HG03432 (cell line): ENCODE measurements at regions not wholly inside any gene's neighbourhood (a gene's known extent, or its start where the extent isn't known, plus 50 kb on each side); places are given as distances from the start of the nearest gene placed in this dataset.
"Not testable (repeated sequence)": the region's sequence is repeated elsewhere in the genome, so short reads cannot be mapped to it uniquely, and the experiment has no call there.

Source experiments
- ATAC-seq: cut with Tn5 transposase; IDR thresholded peaks from one replicate; pipeline ENCODE4 v1.9.1; 2021; ENCODE audit warnings: mild to moderate bottlenecking, moderate library complexity; ENCODE audit not compliant: unreplicated experiment

DNA sequence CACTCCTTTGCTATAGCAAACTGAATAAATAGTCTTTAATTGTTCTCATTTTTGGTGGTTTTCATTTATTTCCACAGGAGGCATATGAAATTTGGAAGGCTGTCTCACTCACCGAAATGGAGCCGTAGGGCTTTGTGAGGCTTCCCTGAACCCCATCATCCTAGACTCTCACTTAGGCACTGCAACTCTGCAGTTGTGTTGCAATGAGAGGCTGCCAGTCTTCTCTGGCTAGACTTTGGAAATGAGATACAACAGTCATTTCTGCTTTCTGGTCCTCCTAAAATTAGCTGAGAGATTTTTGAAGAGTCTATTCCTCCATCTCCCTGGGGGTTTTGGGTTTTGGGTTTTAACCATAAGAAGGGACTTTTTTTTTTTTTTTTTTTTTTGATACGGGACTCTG is 146.5 kb downstream of the SH3BGRL start:
- no peak for ATAC-seq

DNA sequence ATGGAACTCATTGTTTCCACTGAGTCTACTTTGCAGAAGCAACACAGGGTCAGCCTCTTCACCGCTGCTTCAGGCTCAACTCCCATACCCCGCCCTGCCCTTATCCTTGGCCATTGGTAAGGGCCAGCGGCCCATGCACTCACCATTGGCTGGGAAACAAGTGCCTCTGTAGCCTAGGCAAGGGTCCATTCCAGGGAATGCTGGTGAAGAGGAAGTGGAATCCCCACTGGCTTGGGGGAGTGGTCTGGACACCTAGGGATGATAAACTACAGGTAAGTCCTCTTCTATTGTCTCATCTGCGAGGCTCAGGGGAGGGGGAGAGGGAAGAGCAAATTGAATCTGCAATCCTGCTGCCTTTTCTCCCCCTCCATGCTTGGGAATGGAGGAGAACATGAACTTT is 153.1 kb downstream of the SH3BGRL start:
- ATAC-seq = no peak

GRCh38 chrX:81355436-81355835 is 153.5 kb downstream of the SH3BGRL start:
- no peak for ATAC-seq

- no peak for ATAC-seq
Observed at GRCh38 chrX:81367291-81367690, 165.4 kb downstream of the SH3BGRL start.

GRCh38 chrX:81377329-81377728 is 175.4 kb downstream of the SH3BGRL start:
- ATAC-seq = no peak

- no peak for ATAC-seq
Observed at GRCh38 chrX:81378560-81378959, 176.7 kb downstream of the SH3BGRL start.

DNA sequence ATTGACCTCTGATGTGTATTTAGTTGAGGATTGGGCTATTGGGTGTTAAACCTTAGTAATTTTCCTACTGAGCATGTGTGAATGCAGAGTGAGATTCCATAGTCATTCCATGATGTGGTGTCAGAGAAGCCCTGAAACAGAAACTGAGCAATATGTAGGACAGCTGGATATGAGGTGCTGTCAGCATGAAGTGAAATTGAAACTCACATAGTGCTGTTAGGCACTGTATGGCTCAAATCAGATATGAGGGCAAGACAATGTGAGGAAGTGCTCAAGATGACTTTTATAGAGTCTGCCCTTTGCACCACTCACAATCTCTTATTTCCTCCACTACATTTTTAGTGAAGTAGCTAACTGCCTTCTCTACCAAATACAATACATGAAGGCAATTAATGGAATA is 188.3 kb downstream of the SH3BGRL start:
- ATAC-seq = peak; percentile 84

DNA sequence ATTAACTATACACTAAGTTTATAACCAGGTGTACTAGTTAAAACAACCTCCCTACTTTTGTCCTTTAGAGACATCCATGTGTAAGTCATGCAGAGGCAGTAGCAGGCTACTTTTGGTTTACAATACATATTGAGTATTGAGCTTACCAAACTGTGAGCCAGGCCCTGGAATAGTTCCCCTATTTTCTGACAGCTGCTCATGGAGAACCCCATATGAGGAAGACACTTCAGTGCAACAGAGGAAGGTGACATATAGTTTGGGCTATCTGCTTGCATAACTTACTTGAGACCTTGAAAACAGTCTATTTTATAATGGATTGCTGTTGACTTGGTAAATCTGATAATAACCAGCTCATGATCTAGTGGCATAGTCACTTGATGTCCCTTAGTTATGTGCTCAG is 190.5 kb downstream of the SH3BGRL start:
- no peak for ATAC-seq

DNA sequence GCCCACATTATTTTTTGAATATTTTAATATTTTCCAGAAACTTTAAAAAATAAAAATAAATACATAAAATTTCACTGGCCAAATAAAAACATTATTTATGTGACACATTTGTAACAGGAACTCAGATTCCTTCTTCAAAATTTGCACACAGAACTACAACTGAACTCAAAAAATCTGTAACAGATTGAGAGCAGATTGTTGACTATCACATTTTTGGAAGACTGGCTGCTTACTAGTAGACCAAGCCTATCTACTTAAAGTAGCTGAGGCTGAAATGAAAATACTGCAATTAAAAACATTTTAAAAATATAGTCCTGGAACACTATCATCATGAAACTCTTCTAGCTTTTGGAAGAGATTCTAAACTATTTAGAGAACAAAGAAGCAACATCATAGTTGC is 203.9 kb downstream of the SH3BGRL start:
- no peak for ATAC-seq

- no peak for ATAC-seq
Observed at GRCh38 chrX:81411517-81411916, 209.6 kb downstream of the SH3BGRL start.

- ATAC-seq = no peak
Observed at GRCh38 chrX:81412428-81412827, 210.5 kb downstream of the SH3BGRL start.

DNA sequence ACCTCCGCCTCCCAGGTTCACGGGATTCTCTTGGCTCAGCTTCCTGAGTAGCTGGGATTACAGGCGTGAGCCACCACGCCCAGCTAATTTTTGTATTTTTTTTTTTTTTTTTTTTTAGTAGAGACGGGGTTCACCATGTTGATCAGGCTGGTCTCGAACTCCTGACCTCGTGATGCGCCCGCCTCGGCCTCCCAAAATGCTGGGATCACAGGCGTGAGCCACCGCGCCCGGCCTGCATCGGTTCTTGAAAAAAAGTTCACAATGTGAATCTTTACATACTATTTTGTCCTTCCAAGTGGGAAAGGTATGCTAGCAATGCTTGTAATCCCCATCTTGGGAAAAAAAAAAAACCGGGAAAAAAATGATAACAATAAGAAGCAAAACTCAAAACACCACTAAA is 211.0 kb downstream of the SH3BGRL start:
- ATAC-seq = not testable (repeated sequence)

DNA sequence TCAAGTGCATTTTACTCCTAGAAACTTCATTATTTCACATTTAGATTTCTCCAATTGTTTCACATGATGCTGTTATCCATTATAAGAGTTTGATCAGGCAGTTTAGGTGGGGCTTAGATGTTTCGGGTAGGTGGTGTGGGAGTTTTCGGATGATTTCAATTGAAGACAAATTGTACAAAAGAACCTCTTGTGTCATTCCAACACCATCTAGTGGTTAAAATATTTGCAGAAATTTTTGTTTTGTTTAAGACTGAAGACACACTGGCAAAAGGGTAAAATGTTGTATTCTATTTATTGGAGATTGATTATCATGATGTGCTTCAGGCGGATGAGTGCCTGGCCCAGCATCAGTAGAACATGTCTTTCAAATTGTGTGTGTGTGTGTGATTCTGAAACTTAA is 212.7 kb downstream of the SH3BGRL start:
- ATAC-seq = no peak
